ENCODE measurements at regions not wholly inside any gene's neighbourhood (a gene's known extent, or its start where the extent isn't known, plus 50 kb on each side); places are given as distances from the start of the nearest gene placed in this dataset.

DNA sequence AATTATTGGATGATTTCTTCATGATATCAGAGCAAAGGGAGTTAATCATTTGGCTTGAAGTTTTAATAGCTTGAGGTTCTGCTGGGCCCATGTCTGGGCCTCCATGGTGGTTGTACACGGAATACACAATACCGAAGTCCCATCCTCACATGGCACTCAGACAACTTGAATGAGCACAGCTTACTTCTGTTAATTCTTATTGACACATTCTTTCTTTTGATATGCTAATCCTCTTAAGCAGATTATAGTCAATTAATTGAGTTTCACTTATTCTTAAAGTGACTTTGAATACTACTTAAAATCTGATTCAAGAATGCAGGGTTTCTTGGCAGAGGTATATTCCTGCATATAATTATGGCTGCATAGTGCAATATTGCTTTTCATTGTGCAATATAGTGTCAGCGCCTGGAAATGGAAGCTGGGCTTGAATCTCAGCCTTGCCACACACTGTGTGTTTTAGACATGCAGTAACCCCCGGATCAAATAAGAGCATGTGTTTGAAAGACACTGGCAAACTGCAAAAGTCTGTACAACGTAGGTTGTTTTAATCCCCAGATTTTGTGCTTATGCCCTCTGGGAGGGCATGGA is 543.5 kb upstream of the ADARB2 start:
- TF ChIP-seq, protein P1, sequence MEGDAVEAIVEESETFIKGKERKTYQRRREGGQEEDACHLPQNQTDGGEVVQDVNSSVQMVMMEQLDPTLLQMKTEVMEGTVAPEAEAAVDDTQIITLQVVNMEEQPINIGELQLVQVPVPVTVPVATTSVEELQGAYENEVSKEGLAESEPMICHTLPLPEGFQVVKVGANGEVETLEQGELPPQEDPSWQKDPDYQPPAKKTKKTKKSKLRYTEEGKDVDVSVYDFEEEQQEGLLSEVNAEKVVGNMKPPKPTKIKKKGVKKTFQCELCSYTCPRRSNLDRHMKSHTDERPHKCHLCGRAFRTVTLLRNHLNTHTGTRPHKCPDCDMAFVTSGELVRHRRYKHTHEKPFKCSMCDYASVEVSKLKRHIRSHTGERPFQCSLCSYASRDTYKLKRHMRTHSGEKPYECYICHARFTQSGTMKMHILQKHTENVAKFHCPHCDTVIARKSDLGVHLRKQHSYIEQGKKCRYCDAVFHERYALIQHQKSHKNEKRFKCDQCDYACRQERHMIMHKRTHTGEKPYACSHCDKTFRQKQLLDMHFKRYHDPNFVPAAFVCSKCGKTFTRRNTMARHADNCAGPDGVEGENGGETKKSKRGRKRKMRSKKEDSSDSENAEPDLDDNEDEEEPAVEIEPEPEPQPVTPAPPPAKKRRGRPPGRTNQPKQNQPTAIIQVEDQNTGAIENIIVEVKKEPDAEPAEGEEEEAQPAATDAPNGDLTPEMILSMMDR (IDR thresholded peaks at IDR 0.05) = no peak
- TF ChIP-seq, protein P2, sequence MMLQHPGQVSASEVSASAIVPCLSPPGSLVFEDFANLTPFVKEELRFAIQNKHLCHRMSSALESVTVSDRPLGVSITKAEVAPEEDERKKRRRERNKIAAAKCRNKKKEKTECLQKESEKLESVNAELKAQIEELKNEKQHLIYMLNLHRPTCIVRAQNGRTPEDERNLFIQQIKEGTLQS (CRISPR knock-in tag; conservative IDR thresholded peaks at IDR 0.05) = no peak
- TF ChIP-seq, protein P3, sequence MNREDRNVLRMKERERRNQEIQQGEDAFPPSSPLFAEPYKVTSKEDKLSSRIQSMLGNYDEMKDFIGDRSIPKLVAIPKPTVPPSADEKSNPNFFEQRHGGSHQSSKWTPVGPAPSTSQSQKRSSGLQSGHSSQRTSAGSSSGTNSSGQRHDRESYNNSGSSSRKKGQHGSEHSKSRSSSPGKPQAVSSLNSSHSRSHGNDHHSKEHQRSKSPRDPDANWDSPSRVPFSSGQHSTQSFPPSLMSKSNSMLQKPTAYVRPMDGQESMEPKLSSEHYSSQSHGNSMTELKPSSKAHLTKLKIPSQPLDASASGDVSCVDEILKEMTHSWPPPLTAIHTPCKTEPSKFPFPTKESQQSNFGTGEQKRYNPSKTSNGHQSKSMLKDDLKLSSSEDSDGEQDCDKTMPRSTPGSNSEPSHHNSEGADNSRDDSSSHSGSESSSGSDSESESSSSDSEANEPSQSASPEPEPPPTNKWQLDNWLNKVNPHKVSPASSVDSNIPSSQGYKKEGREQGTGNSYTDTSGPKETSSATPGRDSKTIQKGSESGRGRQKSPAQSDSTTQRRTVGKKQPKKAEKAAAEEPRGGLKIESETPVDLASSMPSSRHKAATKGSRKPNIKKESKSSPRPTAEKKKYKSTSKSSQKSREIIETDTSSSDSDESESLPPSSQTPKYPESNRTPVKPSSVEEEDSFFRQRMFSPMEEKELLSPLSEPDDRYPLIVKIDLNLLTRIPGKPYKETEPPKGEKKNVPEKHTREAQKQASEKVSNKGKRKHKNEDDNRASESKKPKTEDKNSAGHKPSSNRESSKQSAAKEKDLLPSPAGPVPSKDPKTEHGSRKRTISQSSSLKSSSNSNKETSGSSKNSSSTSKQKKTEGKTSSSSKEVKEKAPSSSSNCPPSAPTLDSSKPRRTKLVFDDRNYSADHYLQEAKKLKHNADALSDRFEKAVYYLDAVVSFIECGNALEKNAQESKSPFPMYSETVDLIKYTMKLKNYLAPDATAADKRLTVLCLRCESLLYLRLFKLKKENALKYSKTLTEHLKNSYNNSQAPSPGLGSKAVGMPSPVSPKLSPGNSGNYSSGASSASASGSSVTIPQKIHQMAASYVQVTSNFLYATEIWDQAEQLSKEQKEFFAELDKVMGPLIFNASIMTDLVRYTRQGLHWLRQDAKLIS (CRISPR knock-in tag; IDR thresholded peaks at IDR 0.05; ENCODE audit: borderline replicate concordance) = no peak
- TF ChIP-seq, protein P4, sequence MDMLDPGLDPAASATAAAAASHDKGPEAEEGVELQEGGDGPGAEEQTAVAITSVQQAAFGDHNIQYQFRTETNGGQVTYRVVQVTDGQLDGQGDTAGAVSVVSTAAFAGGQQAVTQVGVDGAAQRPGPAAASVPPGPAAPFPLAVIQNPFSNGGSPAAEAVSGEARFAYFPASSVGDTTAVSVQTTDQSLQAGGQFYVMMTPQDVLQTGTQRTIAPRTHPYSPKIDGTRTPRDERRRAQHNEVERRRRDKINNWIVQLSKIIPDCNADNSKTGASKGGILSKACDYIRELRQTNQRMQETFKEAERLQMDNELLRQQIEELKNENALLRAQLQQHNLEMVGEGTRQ (CRISPR knock-in tag; IDR thresholded peaks at IDR 0.05) = no peak
- TF ChIP-seq FOXJ3 (CRISPR knock-in tag; IDR thresholded peaks at IDR 0.05; ENCODE audit: borderline replicate concordance) (no peak), SP1 (CRISPR knock-in tag; conservative IDR thresholded peaks at IDR 0.05) (no peak), FOXP1 (CRISPR knock-in tag; IDR thresholded peaks at IDR 0.05; ENCODE audit: borderline replicate concordance) (no peak), FOXK1 (CRISPR knock-in tag; IDR thresholded peaks at IDR 0.05) (no peak)
- TF ChIP-seq, protein P5, sequence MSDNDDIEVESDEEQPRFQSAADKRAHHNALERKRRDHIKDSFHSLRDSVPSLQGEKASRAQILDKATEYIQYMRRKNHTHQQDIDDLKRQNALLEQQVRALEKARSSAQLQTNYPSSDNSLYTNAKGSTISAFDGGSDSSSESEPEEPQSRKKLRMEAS (CRISPR knock-in tag; IDR thresholded peaks at IDR 0.05) = no peak
